DOHH2 (cell line): ENCODE measurements at regions not wholly inside any gene's neighbourhood (a gene's known extent, or its start where the extent isn't known, plus 50 kb on each side); places are given as distances from the start of the nearest gene placed in this dataset.

ENCODE experiments used
- H3F3A ChIP-seq: fragments of 200-600 bp; sonication (generic), shearing (Covaris generic); 2 replicates; pipeline ENCODE4 v1.6.0; 2016; ENCODE audit warnings: antibody characterized with exemption, mild to moderate bottlenecking; ENCODE audit not compliant: control insufficient read depth, insufficient read depth
- H3K27ac ChIP-seq: fragments of 200-600 bp; sonication (generic); 2 replicates; pipeline ENCODE4 v1.5.1; 2014; ENCODE audit warnings: low read depth, mild to moderate bottlenecking, low read length, moderate library complexity
- H3K27me3 ChIP-seq: fragments of 200-600 bp; sonication (generic); 2 replicates; pipeline ENCODE4 v1.6.1; 2014; ENCODE audit warnings: mild to moderate bottlenecking, low read length, mixed read lengths; ENCODE audit not compliant: control insufficient read depth
- H3K36me3 ChIP-seq: fragments of 200-600 bp; sonication (generic); 2 replicates; pipeline ENCODE4 v1.6.1; 2014; ENCODE audit warnings: mild to moderate bottlenecking, low read length, moderate library complexity, mixed read lengths; ENCODE audit not compliant: control insufficient read depth
- H3K4me1 ChIP-seq: fragments of 200-600 bp; sonication (generic); 2 replicates; pipeline ENCODE4 v1.6.1; 2014; ENCODE audit warnings: mild to moderate bottlenecking, low read length, mixed read lengths; ENCODE audit not compliant: control insufficient read depth
- H3K4me2 ChIP-seq: fragments of 200-600 bp; sonication (generic); 2 replicates; pipeline ENCODE4 v1.6.0; 2014; ENCODE audit warnings: mild to moderate bottlenecking, low read length, moderate library complexity
- H3K4me3 ChIP-seq: fragments of 200-600 bp; sonication (generic); 2 replicates; pipeline ENCODE4 v1.5.1; 2014; ENCODE audit warnings: mild to moderate bottlenecking, low read length, mixed read lengths
- H3K79me2 ChIP-seq: fragments of 200-600 bp; sonication (generic); 2 replicates; pipeline ENCODE4 v1.6.1; 2014; ENCODE audit warnings: mild to moderate bottlenecking, low read length, mixed read lengths; ENCODE audit not compliant: control insufficient read depth
- H3K9me2 ChIP-seq: fragments of 200-600 bp; sonication (generic); replicated peaks from 2 replicates; pipeline ENCODE4 v1.6.1; 2014; ENCODE audit warnings: mild to moderate bottlenecking, low read length, mixed read lengths; ENCODE audit not compliant: control insufficient read depth
- H3K9me3 ChIP-seq: fragments of 200-600 bp; sonication (generic); 2 replicates; pipeline ENCODE4 v1.6.1; 2014; ENCODE audit warnings: antibody characterized with exemption, low read length, mixed read lengths; ENCODE audit not compliant: control insufficient read depth, insufficient read depth
- H4K20me1 ChIP-seq: fragments of 200-600 bp; sonication (generic); 2 replicates; pipeline ENCODE4 v1.6.0; 2014; ENCODE audit warnings: low read depth, mild to moderate bottlenecking, antibody characterized with exemption, low read length, moderate library complexity; ENCODE audit not compliant: control insufficient read depth, insufficient read depth
- CTCF ChIP-seq: fragments of 200-600 bp; sonication (generic); IDR thresholded peaks from one replicate; pipeline ENCODE4 v1.5.1; 2014; ENCODE audit warnings: antibody characterized with exemption, mild to moderate bottlenecking, low read depth, low read length; ENCODE audit not compliant: poor library complexity, severe bottlenecking
- EZH2phosphoT487 ChIP-seq: fragments of 200-600 bp; sonication (generic); IDR thresholded peaks from 2 replicates; pipeline ENCODE4 v1.6.1; 2017; ENCODE audit warnings: borderline replicate concordance, mild to moderate bottlenecking, antibody characterized with exemption, low read length, moderate library complexity, mixed read lengths

DNA sequence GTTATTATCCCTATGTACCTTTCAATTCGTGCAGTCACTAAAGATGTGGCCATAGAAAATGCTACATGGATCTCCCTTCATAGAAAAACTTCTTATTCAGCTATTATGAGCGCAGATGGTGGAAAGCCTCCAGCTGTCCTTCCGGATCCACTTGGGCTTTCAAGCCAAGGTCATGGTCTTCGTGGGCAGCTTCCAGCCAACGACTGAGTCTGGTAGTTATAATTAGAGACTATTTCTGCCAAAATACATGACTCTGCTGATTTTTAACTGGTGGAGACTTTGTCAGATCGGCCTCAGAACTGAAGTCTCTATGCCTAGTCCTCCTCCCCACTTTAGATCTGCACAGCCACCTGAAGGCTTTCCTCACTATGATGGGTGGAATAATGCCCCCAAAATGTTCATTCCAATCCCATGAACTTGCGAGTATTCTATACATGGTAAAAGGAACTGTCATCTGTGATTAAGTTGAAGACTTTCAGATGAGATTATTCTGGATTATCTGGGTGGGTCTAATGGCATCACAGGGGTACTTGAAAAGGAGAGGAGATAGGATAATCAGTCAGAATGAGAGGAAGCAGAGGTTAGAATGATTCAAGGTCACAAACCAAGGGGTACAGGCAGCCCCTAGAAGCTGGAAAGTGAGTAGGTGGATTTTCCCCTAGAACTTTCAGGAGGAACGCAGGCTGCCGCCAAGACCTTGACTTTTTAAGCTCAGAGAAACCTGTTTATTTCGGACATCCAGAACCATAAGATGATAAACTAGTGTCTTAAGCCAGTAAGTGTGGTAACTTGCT is 171.1 kb upstream of the CXCL13 start:
- no peak for TF ChIP-seq CTCF
- no peak for TF ChIP-seq EZH2phosphoT487
- Histone ChIP-seq H3K9me3 (no peaks in the 10 kb centered on the region), H3K4me2 (no peak overlapping the region), H4K20me1 (no peaks in the 10 kb centered on the region), H3K4me3 (no peak overlapping the region), H3K27me3 (peaks cover 7% of the 10 kb centered on the region; the same call in 1 of the 2 replicates), H3K27ac (no peak overlapping the region), H3K9me2 (no peaks in the 10 kb centered on the region), H3K36me3 (no peaks in the 10 kb centered on the region), H3F3A (no peaks in the 10 kb centered on the region), H3K4me1 (no peaks in the 10 kb centered on the region), H3K79me2 (no peaks in the 10 kb centered on the region)

GRCh38 chr4:77437079-77437478 is 168.5 kb upstream of the CXCL13 start:
- H4K20me1 ChIP-seq, result no peaks in the 10 kb centered on the region
- TF ChIP-seq EZH2phosphoT487 (no peak), CTCF (no peak)

DNA sequence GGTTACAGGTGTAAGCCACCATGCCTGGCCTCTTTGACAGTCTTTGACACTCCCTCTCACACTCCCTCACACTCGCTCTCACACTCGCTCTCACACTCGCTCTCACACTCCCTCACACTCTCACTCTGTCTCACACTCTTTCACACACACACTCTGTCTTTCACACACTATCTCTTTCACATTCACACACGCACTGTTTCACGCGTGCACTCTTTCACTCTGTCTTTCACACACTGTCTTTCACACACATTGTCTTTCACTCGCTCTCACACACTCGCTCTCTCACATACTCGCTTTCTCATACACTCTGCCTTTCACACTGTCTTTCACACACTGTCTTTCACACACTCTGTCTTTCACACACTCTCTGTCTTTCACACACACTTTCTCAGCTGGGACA is 167.1 kb upstream of the CXCL13 start:
- H3K4me3 ChIP-seq, result no peak overlapping the region
- TF ChIP-seq CTCF (no peak), EZH2phosphoT487 (no peak)
- no peaks in the 10 kb centered on the region for H3K79me2 ChIP-seq

More at GRCh38 chr4:77437079-77437478, 168.5 kb upstream of the CXCL13 start:
- Histone ChIP-seq H3K9me2 (no peaks in the 10 kb centered on the region), H3K27me3 (peaks cover 7% of the 10 kb centered on the region; the same call in 1 of the 2 replicates), H3K9me3 (no peaks in the 10 kb centered on the region), H3K4me3 (no peak overlapping the region), H3K4me2 (no peak overlapping the region), H3K36me3 (no peaks in the 10 kb centered on the region), H3F3A (no peaks in the 10 kb centered on the region), H3K4me1 (no peaks in the 10 kb centered on the region), H3K79me2 (no peaks in the 10 kb centered on the region), H3K27ac (no peak overlapping the region)

More for the DNA sequence above, 167.1 kb upstream of the CXCL13 start:
- no peaks in the 10 kb centered on the region for H3F3A ChIP-seq
- peaks cover 7% of the 10 kb centered on the region; the same call in 1 of the 2 replicates for H3K27me3 ChIP-seq
- H3K9me2 ChIP-seq, result no peaks in the 10 kb centered on the region
- H3K4me1 ChIP-seq, result no peaks in the 10 kb centered on the region
- H3K36me3 ChIP-seq, result no peaks in the 10 kb centered on the region
- H4K20me1 ChIP-seq, result no peaks in the 10 kb centered on the region
- H3K4me2 ChIP-seq, result no peak overlapping the region
- H3K27ac ChIP-seq, result no peak overlapping the region
- H3K9me3 ChIP-seq, result no peaks in the 10 kb centered on the region
